ENCODE measurements at regions not wholly inside any gene's neighbourhood (a gene's known extent, or its start where the extent isn't known, plus 50 kb on each side); places are given as distances from the start of the nearest gene placed in this dataset.
"Not testable (repeated sequence)": the region's sequence is repeated elsewhere in the genome, so short reads cannot be mapped to it uniquely, and the experiment has no call there.

DNA sequence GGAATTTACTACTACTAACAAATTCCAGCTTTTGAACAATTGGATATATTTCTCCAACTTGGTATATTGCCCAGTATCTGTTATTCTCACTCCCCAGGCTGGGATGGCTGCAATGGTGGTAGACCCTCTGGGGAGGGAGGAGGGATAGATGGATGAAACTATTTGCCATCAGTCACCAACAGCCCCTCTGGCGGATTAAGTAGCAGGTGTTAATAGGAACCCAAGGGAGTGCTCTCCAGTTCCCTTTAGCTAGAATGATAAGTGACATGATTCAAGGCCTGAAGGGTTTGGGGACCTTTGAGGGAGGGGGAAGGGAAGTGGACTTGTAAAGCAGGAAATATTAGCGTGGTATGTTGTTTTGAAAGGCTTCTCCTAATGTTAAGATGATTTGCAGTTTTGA is 824.0 kb upstream of the ARRDC3 start:
- Histone ChIP-seq H3K79me2 (ENCODE audit: insufficient read depth, low read length) (no peaks in the 10 kb centered on the region), H3K9me3 (ENCODE audit: low read depth, low read length) (no peaks in the 10 kb centered on the region), H3K4me1 (ENCODE audit: insufficient read depth, low read length) (no peaks in the 10 kb centered on the region), H3K27ac (ENCODE audit: low read depth, low read length) (no peak overlapping the region), H2AFZ (ENCODE audit: low read length) (no peak overlapping the region), H3K36me3 (ENCODE audit: insufficient read depth, low read length) (no peaks in the 10 kb centered on the region), H3K4me3 (ENCODE audit: insufficient read depth, low read length) (no peak overlapping the region), H4K20me1 (ENCODE audit: insufficient read depth, low read length) (no peaks in the 10 kb centered on the region), H3K27me3 (ENCODE audit: insufficient read depth, low read length) (no peaks in the 10 kb centered on the region), H3K4me2 (ENCODE audit: insufficient read depth, low read length) (no peak overlapping the region)
- TF ChIP-seq, protein P1, sequence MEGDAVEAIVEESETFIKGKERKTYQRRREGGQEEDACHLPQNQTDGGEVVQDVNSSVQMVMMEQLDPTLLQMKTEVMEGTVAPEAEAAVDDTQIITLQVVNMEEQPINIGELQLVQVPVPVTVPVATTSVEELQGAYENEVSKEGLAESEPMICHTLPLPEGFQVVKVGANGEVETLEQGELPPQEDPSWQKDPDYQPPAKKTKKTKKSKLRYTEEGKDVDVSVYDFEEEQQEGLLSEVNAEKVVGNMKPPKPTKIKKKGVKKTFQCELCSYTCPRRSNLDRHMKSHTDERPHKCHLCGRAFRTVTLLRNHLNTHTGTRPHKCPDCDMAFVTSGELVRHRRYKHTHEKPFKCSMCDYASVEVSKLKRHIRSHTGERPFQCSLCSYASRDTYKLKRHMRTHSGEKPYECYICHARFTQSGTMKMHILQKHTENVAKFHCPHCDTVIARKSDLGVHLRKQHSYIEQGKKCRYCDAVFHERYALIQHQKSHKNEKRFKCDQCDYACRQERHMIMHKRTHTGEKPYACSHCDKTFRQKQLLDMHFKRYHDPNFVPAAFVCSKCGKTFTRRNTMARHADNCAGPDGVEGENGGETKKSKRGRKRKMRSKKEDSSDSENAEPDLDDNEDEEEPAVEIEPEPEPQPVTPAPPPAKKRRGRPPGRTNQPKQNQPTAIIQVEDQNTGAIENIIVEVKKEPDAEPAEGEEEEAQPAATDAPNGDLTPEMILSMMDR (IDR thresholded peaks at IDR 0.05; ENCODE audit: extremely low read depth, low read depth, low read length): no peak
- DNase-seq (ENCODE audit: insufficient read length, low spot score, missing footprints): no peak

DNA sequence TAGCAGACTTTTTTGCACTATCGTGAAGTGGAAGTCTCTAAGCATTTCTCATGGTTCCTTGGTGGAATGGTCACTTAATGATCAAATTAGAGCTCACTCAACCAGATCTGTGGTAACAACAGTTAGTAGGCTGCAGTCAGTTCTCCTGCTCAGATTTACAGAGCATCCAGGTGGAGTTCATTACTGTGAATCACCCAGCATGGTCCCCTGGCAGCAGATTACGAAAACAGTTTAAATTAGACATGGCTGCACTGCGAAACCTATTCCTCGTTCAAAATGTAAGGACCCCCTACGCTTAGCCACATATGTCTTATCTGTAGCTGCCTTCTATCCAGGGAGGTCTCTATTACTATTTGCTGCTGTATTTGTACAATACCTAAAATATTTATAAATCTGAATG is 823.6 kb upstream of the ARRDC3 start:
- Histone ChIP-seq H3K4me2 (ENCODE audit: insufficient read depth, low read length) (no peak overlapping the region), H3K79me2 (ENCODE audit: insufficient read depth, low read length) (no peaks in the 10 kb centered on the region), H3K27ac (ENCODE audit: low read depth, low read length) (no peak overlapping the region), H4K20me1 (ENCODE audit: insufficient read depth, low read length) (no peaks in the 10 kb centered on the region), H3K36me3 (ENCODE audit: insufficient read depth, low read length) (no peaks in the 10 kb centered on the region), H3K27me3 (ENCODE audit: insufficient read depth, low read length) (no peaks in the 10 kb centered on the region), H3K4me3 (ENCODE audit: insufficient read depth, low read length) (no peak overlapping the region), H2AFZ (ENCODE audit: low read length) (no peak overlapping the region), H3K4me1 (ENCODE audit: insufficient read depth, low read length) (no peaks in the 10 kb centered on the region), H3K9me3 (ENCODE audit: low read depth, low read length) (no peaks in the 10 kb centered on the region)
- DNase-seq (ENCODE audit: insufficient read length, low spot score, missing footprints): no peak
- TF ChIP-seq, protein P1 (IDR thresholded peaks at IDR 0.05; ENCODE audit: extremely low read depth, low read depth, low read length): no peak

- not testable (repeated sequence) for H3K79me2 ChIP-seq (ENCODE audit: insufficient read depth, low read length); H2AFZ ChIP-seq (ENCODE audit: low read length); H3K4me3 ChIP-seq (ENCODE audit: insufficient read depth, low read length); H3K4me1 ChIP-seq (ENCODE audit: insufficient read depth, low read length); DNase-seq (ENCODE audit: insufficient read length, low spot score, missing footprints); H3K36me3 ChIP-seq (ENCODE audit: insufficient read depth, low read length); H4K20me1 ChIP-seq (ENCODE audit: insufficient read depth, low read length); H3K9me3 ChIP-seq (ENCODE audit: low read depth, low read length); H3K27me3 ChIP-seq (ENCODE audit: insufficient read depth, low read length); H3K27ac ChIP-seq (ENCODE audit: low read depth, low read length); H3K4me2 ChIP-seq (ENCODE audit: insufficient read depth, low read length)
Observed at GRCh38 chr5:92199035-92199434, 815.9 kb upstream of the ARRDC3 start.

- Histone ChIP-seq H3K4me3 (ENCODE audit: insufficient read depth, low read length) (no peak overlapping the region), H3K4me2 (ENCODE audit: insufficient read depth, low read length) (no peak overlapping the region), H3K36me3 (ENCODE audit: insufficient read depth, low read length) (no peaks in the 10 kb centered on the region), H3K27ac (ENCODE audit: low read depth, low read length) (no peak overlapping the region), H3K9me3 (ENCODE audit: low read depth, low read length) (no peaks in the 10 kb centered on the region), H3K4me1 (ENCODE audit: insufficient read depth, low read length) (no peaks in the 10 kb centered on the region), H2AFZ (ENCODE audit: low read length) (no peak overlapping the region), H3K79me2 (ENCODE audit: insufficient read depth, low read length) (no peaks in the 10 kb centered on the region), H3K27me3 (ENCODE audit: insufficient read depth, low read length) (no peaks in the 10 kb centered on the region), H4K20me1 (ENCODE audit: insufficient read depth, low read length) (no peaks in the 10 kb centered on the region)
- TF ChIP-seq, protein P1 (IDR thresholded peaks at IDR 0.05; ENCODE audit: extremely low read depth, low read depth, low read length): no peak
- no peak for DNase-seq (ENCODE audit: insufficient read length, low spot score, missing footprints)
Observed at GRCh38 chr5:92181656-92182055, 798.5 kb upstream of the ARRDC3 start.

DNA sequence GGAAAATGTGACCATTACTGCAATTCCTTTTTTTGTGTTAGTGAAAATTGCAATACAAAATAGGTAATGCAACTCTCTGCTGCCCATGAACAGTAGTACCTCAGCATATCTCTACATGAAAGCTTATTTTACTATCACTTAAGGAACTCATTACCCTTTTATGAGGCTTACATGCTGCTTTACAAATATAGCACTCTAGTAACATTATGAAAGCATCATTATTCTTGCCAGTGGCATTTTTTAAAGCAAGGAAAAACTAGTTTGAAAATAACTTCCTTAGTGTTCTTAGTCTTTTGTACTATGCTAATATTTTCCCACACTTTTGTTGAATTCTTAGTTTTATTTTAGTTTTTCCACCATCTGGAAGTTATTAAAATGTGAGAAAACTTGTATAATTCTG is 797.3 kb upstream of the ARRDC3 start:
- H3K27ac ChIP-seq (ENCODE audit: low read depth, low read length): no peak overlapping the region
- H3K4me3 ChIP-seq (ENCODE audit: insufficient read depth, low read length): no peak overlapping the region
- no peak for DNase-seq (ENCODE audit: insufficient read length, low spot score, missing footprints)
- H3K27me3 ChIP-seq (ENCODE audit: insufficient read depth, low read length): no peaks in the 10 kb centered on the region
- no peaks in the 10 kb centered on the region for H3K4me1 ChIP-seq (ENCODE audit: insufficient read depth, low read length)
- H2AFZ ChIP-seq (ENCODE audit: low read length): no peak overlapping the region
- H3K4me2 ChIP-seq (ENCODE audit: insufficient read depth, low read length): no peak overlapping the region
- H3K79me2 ChIP-seq (ENCODE audit: insufficient read depth, low read length): no peaks in the 10 kb centered on the region
- H3K9me3 ChIP-seq (ENCODE audit: low read depth, low read length): no peaks in the 10 kb centered on the region
- TF ChIP-seq, protein P1 (IDR thresholded peaks at IDR 0.05; ENCODE audit: extremely low read depth, low read depth, low read length): no peak
- no peaks in the 10 kb centered on the region for H3K36me3 ChIP-seq (ENCODE audit: insufficient read depth, low read length)
- no peaks in the 10 kb centered on the region for H4K20me1 ChIP-seq (ENCODE audit: insufficient read depth, low read length)
